Adrenal gland (tissue), 5 donors: ENCODE measurements at regions not wholly inside any gene's neighbourhood (a gene's known extent, or its start where the extent isn't known, plus 50 kb on each side); places are given as distances from the start of the nearest gene placed in this dataset.

Experiments
- POLR2A ChIP-seq, 2 donors: fragments of 450-650 bp; IDR thresholded peaks; one replicate each; pipeline ENCODE4 v1.6.1; 2017; ENCODE audit warnings: antibody characterized with exemption in 2 of 2, mild to moderate bottlenecking in 2 of 2, moderate library complexity in 1 of 2
- TF ChIP-seq, protein P1 (sequence below), 6 experiments: fragments of 450-650 bp in 4 of 6; fragments of 200-600 bp in 2 of 6; sonication (generic) in 1 of 6; IDR thresholded peaks; 1 replicate in 5 of 6; 2 replicates in 1 of 6; pipeline versions ENCODE4 v1.5.1 to v1.8.0; 2016 to 2021; ENCODE audit warnings: antibody characterized with exemption in 6 of 6, mild to moderate bottlenecking in 2 of 6, moderate library complexity in 1 of 6
- donor health status: DM: no; HTN: no; CAD: no.

DNA sequence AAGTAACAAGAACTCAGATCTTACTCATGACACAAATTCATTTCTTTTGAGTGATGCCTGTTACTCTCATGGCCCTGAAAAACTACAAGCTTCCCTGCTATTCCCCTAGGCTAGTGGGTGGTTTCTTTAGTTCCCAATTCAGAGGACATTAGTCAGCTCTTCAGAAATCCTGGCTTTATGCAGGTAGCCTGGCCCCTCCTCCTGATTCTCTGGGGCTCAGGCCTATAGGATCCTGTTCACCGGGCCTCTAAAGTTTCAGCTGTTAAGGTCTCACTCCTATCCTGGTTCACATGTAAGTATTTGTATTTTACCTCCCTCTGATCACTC lies 87.3 kb upstream of the IRX5 start:
- TF ChIP-seq, protein P1, sequence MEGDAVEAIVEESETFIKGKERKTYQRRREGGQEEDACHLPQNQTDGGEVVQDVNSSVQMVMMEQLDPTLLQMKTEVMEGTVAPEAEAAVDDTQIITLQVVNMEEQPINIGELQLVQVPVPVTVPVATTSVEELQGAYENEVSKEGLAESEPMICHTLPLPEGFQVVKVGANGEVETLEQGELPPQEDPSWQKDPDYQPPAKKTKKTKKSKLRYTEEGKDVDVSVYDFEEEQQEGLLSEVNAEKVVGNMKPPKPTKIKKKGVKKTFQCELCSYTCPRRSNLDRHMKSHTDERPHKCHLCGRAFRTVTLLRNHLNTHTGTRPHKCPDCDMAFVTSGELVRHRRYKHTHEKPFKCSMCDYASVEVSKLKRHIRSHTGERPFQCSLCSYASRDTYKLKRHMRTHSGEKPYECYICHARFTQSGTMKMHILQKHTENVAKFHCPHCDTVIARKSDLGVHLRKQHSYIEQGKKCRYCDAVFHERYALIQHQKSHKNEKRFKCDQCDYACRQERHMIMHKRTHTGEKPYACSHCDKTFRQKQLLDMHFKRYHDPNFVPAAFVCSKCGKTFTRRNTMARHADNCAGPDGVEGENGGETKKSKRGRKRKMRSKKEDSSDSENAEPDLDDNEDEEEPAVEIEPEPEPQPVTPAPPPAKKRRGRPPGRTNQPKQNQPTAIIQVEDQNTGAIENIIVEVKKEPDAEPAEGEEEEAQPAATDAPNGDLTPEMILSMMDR (IDR thresholded peaks at IDR 0.05) = no peak
- no peak for TF ChIP-seq POLR2A (IDR thresholded peaks at IDR 0.05)
